H9 (cell line): ENCODE measurements at regions not wholly inside any gene's neighbourhood (a gene's known extent, or its start where the extent isn't known, plus 50 kb on each side); places are given as distances from the start of the nearest gene placed in this dataset.

Experiments
- DNase-seq: peaks from one replicate; pipeline ENCODE4 v3.0.0-alpha.2; 2017
- H2AFZ ChIP-seq: one replicate; pipeline ENCODE4 v1.6.1; 2013; ENCODE audit warnings: mild to moderate bottlenecking, low read length, control low read depth, moderate library complexity
- H2AK5ac ChIP-seq: 2 replicates; pipeline ENCODE4 v1.6.1; 2013; ENCODE audit warnings: low read length, control low read depth, mixed read lengths; ENCODE audit not compliant: insufficient read length
- H2BK120ac ChIP-seq: one replicate; pipeline ENCODE4 v1.6.1; 2013; ENCODE audit warnings: low read depth, mild to moderate bottlenecking, low read length, control low read depth, inconsistent platforms; ENCODE audit not compliant: poor library complexity, severe bottlenecking
- H2BK12ac ChIP-seq: 2 replicates; pipeline ENCODE4 v1.6.1; 2013; ENCODE audit warnings: low read length, control low read depth, mixed read lengths, low read depth; ENCODE audit not compliant: insufficient read length
- H2BK15ac ChIP-seq: 2 replicates; pipeline ENCODE4 v1.6.1; 2013; ENCODE audit warnings: low read depth, low read length, control low read depth
- H2BK20ac ChIP-seq: one replicate; pipeline ENCODE4 v1.6.1; 2013; ENCODE audit warnings: low read depth, mild to moderate bottlenecking, low read length, control low read depth, inconsistent platforms; ENCODE audit not compliant: poor library complexity, severe bottlenecking
- H2BK5ac ChIP-seq: 2 replicates; pipeline ENCODE4 v1.6.1; 2013; ENCODE audit warnings: low read length, control low read depth, mixed read lengths; ENCODE audit not compliant: insufficient read length
- H3K14ac ChIP-seq: 2 replicates; pipeline ENCODE4 v1.6.1; 2013; ENCODE audit warnings: low read length, control low read depth; ENCODE audit not compliant: insufficient read depth
- H3K18ac ChIP-seq: 2 replicates; pipeline ENCODE4 v1.6.1; 2013; ENCODE audit warnings: low read depth, mild to moderate bottlenecking, mixed read lengths, low read length, control low read depth; ENCODE audit not compliant: insufficient read length
- H3K23ac ChIP-seq: 2 replicates; pipeline ENCODE4 v1.6.1; 2013; ENCODE audit warnings: low read length, control low read depth, mixed read lengths, low read depth; ENCODE audit not compliant: insufficient read length
- H3K23me2 ChIP-seq: 2 replicates; pipeline ENCODE4 v1.6.1; 2013; ENCODE audit warnings: low read depth, mild to moderate bottlenecking, mixed read lengths, low read length, control low read depth; ENCODE audit not compliant: insufficient read length, poor library complexity, severe bottlenecking
- H3K27ac ChIP-seq: 2 replicates; pipeline ENCODE4 v1.5.1; 2013; ENCODE audit warnings: low read length, control low read depth, mixed read lengths, low read depth; ENCODE audit not compliant: insufficient read length
- H3K27me3 ChIP-seq: 2 replicates; pipeline ENCODE4 v1.6.1; 2013; ENCODE audit warnings: low read length, control low read depth, inconsistent platforms; ENCODE audit not compliant: insufficient read depth
- H3K4ac ChIP-seq: 2 replicates; pipeline ENCODE4 v1.6.1; 2013; ENCODE audit warnings: low read depth, mild to moderate bottlenecking, control low read depth, inconsistent platforms, low read length, moderate library complexity
- H3K4me1 ChIP-seq: 2 replicates; pipeline ENCODE4 v1.6.1; 2013; ENCODE audit warnings: low read length, control low read depth, inconsistent platforms; ENCODE audit not compliant: insufficient read depth
- H3K4me2 ChIP-seq: 2 replicates; pipeline ENCODE4 v1.6.1; 2013; ENCODE audit warnings: low read length, control low read depth, mixed read lengths; ENCODE audit not compliant: insufficient read length, insufficient read depth
- H3K56ac ChIP-seq: 2 replicates; pipeline ENCODE4 v1.6.1; 2013; ENCODE audit warnings: low read depth, mild to moderate bottlenecking, mixed read lengths, low read length, control low read depth; ENCODE audit not compliant: insufficient read length
- H3K79me1 ChIP-seq: 2 replicates; pipeline ENCODE4 v1.6.1; 2013; ENCODE audit warnings: low read depth, mild to moderate bottlenecking, moderate library complexity, low read length, control low read depth, inconsistent platforms; ENCODE audit not compliant: insufficient read depth, poor library complexity, severe bottlenecking
- H3K79me2 ChIP-seq: 2 replicates; pipeline ENCODE4 v1.6.1; 2013; ENCODE audit warnings: low read length, control low read depth, inconsistent platforms; ENCODE audit not compliant: insufficient read depth
- H3K9ac ChIP-seq: 2 replicates; pipeline ENCODE4 v1.6.1; 2013; ENCODE audit warnings: low read length, control low read depth, mixed read lengths; ENCODE audit not compliant: insufficient read length; ENCODE audit errors: extremely low read depth
- H3K9me3 ChIP-seq: one replicate; pipeline ENCODE4 v1.6.1; 2013; ENCODE audit warnings: low read depth, low read length, inconsistent platforms; ENCODE audit not compliant: control insufficient read depth
- H3T11ph ChIP-seq: one replicate; pipeline ENCODE4 v1.6.1; 2013; ENCODE audit warnings: mild to moderate bottlenecking, low read length, control low read depth, inconsistent platforms
- H4K20me1 ChIP-seq: one replicate; pipeline ENCODE4 v1.6.1; 2013; ENCODE audit not compliant: control insufficient read depth, insufficient read length, insufficient read depth
- H4K5ac ChIP-seq: 2 replicates; pipeline ENCODE4 v1.6.1; 2013; ENCODE audit warnings: low read depth, mild to moderate bottlenecking, mixed read lengths, low read length, control low read depth; ENCODE audit not compliant: insufficient read length
- H4K8ac ChIP-seq: replicated peaks from 2 replicates; pipeline ENCODE4 v1.6.1; 2013; ENCODE audit warnings: low read length, control low read depth, mixed read lengths, low read depth; ENCODE audit not compliant: insufficient read length
- H4K91ac ChIP-seq: 2 replicates; pipeline ENCODE4 v1.6.1; 2013; ENCODE audit warnings: low read depth, mild to moderate bottlenecking, moderate library complexity, mixed read lengths, low read length, control low read depth; ENCODE audit not compliant: insufficient read length
- H3K27ac Mint-ChIP-seq, 3 experiments: 2 replicates in 2 of 3; 3 replicates in 1 of 3; pipeline ENCODE4 v1.8.0; 2020 to 2021; ENCODE audit warnings: mixed read lengths in 3 of 3, mild to moderate bottlenecking in 1 of 3, moderate library complexity in 1 of 3
- H3K27me3 Mint-ChIP-seq: 2 replicates; pipeline ENCODE4 v1.8.0; 2021; ENCODE audit warnings: low read depth, mild to moderate bottlenecking, moderate library complexity, mixed read lengths
- H3K36me3 Mint-ChIP-seq, 3 experiments: 2 replicates in 2 of 3; 3 replicates in 1 of 3; pipeline ENCODE4 v1.8.0; 2020 to 2021; ENCODE audit warnings: low read depth in 3 of 3, mixed read lengths in 3 of 3; ENCODE audit not compliant: insufficient read depth in 1 of 3
- H3K4me1 Mint-ChIP-seq, 2 experiments: 2 replicates each; pipeline ENCODE4 v1.8.0; 2020; ENCODE audit warnings: mixed read lengths in 2 of 2
- H3K4me3 Mint-ChIP-seq, 2 experiments: 2 replicates in 1 of 2; 3 replicates in 1 of 2; pipeline ENCODE4 v1.8.0; 2020 to 2021; ENCODE audit warnings: mild to moderate bottlenecking in 2 of 2, mixed read lengths in 2 of 2, moderate library complexity in 1 of 2
- H3K9me3 Mint-ChIP-seq, 2 experiments: 2 replicates in 1 of 2; 3 replicates in 1 of 2; pipeline ENCODE4 v1.8.0; 2020; ENCODE audit warnings: mild to moderate bottlenecking in 2 of 2, mixed read lengths in 2 of 2, moderate library complexity in 1 of 2
- WGBS: extraction: QIAGEN DNeasy Blood & Tissue Kit; methylation state at CpG from one replicate; pipeline ENCODE4 v1.1.7; 2013; ENCODE audit warnings: missing lambda C conversion rate, low lambda C conversion rate, mixed read lengths; ENCODE audit not compliant: insufficient read length; ENCODE audit errors: extremely low coverage; 5-methylcytosine and 5-hydroxymethylcytosine counted together
- TF ChIP-seq, protein P1 (sequence below): fragments of 200-600 bp; sonication (generic); conservative IDR thresholded peaks from 3 replicates; pipeline ENCODE4 v1.8.0; 2021; ENCODE audit warnings: antibody characterized with exemption, mild to moderate bottlenecking

- no peak overlapping the region for H3K27ac Mint-ChIP-seq
These were observed 227.6 kb downstream of the ASXL3 start for GRCh38 chr18:33805592-33805991.

More at GRCh38 chr18:33805592-33805991, 227.6 kb downstream of the ASXL3 start:
- no peak for DNase-seq
- Mint-ChIP-seq H3K4me1 (peaks cover 0 to 6% of the 10 kb centered on the region in 2 experiments; a peak in 1 of 4 replicates), H3K36me3 (no peaks in the 10 kb centered on the region), H3K4me3 (no peak overlapping the region), H3K9me3 (no peaks in the 10 kb centered on the region), H3K27me3 (no peaks in the 10 kb centered on the region)
- H4K5ac ChIP-seq: no peak overlapping the region
- no peak overlapping the region for H3K23ac ChIP-seq
- H3K9me3 ChIP-seq: no peaks in the 10 kb centered on the region
- no peak overlapping the region for H2BK120ac ChIP-seq
- no CpG with 5 or more reads among the region's 4 CpGs for WGBS
- H4K8ac ChIP-seq: no peak overlapping the region
- H3T11ph ChIP-seq: no peak overlapping the region
- H3K4ac ChIP-seq: no peak overlapping the region
- no peak overlapping the region for H3K14ac ChIP-seq
- no peaks in the 10 kb centered on the region for H3K27me3 ChIP-seq
- no peaks in the 10 kb centered on the region for H3K79me1 ChIP-seq
- no peak overlapping the region for H2BK5ac ChIP-seq
- H4K20me1 ChIP-seq: no peaks in the 10 kb centered on the region
- H2AFZ ChIP-seq: no peak overlapping the region
- H3K79me2 ChIP-seq: no peaks in the 10 kb centered on the region
- no peaks in the 10 kb centered on the region for H3K4me1 ChIP-seq
- H2BK15ac ChIP-seq: no peak overlapping the region
- H3K23me2 ChIP-seq: no peaks in the 10 kb centered on the region
- H2BK12ac ChIP-seq: no peak overlapping the region
- H2AK5ac ChIP-seq: no peak overlapping the region
- no peak overlapping the region for H3K4me2 ChIP-seq
- H2BK20ac ChIP-seq: no peak overlapping the region
- no peak overlapping the region for H3K56ac ChIP-seq
- no peak overlapping the region for H3K18ac ChIP-seq
- no peak overlapping the region for H3K27ac ChIP-seq
- TF ChIP-seq, protein P1, sequence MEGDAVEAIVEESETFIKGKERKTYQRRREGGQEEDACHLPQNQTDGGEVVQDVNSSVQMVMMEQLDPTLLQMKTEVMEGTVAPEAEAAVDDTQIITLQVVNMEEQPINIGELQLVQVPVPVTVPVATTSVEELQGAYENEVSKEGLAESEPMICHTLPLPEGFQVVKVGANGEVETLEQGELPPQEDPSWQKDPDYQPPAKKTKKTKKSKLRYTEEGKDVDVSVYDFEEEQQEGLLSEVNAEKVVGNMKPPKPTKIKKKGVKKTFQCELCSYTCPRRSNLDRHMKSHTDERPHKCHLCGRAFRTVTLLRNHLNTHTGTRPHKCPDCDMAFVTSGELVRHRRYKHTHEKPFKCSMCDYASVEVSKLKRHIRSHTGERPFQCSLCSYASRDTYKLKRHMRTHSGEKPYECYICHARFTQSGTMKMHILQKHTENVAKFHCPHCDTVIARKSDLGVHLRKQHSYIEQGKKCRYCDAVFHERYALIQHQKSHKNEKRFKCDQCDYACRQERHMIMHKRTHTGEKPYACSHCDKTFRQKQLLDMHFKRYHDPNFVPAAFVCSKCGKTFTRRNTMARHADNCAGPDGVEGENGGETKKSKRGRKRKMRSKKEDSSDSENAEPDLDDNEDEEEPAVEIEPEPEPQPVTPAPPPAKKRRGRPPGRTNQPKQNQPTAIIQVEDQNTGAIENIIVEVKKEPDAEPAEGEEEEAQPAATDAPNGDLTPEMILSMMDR: no peak
- no peak overlapping the region for H3K9ac ChIP-seq
- no peak overlapping the region for H4K91ac ChIP-seq
